ENCODE measurements at regions not wholly inside any gene's neighbourhood (a gene's known extent, or its start where the extent isn't known, plus 50 kb on each side); places are given as distances from the start of the nearest gene placed in this dataset.
"Not testable (repeated sequence)": the region's sequence is repeated elsewhere in the genome, so short reads cannot be mapped to it uniquely, and the experiment has no call there.

DNA sequence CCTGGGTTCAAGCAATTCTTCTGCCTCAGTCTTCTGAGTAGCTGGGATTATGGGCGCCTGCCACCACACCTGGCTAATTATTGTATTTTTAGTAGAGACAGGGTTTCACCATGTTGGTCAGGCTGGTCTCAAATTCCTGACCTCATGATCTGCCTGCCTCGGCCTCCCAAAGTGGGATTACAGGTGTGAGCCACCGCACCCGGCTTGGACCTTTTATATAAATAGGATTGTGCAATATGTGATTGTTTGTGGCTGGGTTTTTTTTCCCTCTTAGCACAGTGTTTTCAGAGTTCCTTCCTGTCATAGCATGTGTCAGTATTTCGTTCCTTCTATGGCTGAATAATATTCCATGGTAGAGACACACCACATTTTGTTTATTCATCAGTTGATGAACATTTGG, 65.8 kb upstream of the VKORC1L1 start:
- not testable (repeated sequence) for DNase-seq

DNA sequence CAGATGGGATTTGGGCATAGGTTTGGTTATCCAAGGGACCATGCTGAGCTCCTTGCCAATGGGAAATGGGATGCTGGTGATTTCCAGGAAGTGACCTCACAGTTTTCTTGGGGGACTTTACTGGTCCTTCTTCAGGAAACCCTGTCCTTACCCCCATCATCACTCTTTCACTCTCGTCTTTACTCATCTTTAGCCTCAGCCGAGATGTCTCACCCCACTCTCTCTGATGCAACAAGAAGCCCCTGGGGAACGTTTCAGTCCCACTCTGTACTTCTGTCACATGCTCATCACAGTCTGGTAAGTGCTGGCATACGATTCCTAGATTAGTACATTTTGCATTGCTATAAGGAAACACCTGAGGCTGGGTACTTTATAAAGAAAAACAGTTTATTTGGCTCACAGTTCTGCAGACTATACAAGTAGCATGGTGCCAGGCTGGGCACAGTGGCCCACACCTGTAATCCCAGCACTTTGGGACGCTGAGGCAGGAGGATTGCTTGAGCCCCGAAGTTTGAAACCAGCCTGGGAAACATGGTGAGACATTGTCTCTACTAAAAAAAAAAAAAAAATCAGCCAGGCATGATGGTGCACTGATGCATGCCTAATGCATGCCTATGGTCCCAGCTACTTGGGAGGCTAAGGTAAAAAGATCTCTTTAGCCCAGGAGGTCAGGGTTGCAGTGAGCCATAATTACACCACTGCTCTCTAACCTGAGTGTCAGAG, 63.5 kb upstream of the VKORC1L1 start:
- no peak for DNase-seq

DNA sequence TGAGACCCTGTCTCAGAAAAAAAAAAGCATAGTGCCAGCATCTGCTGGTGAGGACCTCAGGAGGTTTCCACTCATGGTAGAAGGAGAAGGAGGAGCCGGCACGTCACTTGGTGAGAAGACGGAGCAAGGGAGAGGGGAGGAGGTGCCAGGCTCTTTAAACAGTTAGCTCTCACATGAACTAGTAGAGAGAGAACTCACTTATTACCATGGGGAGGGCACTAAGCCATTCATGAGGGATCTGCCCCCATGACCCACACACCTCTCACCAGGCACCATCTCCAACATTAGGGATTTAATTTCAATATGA, 62.9 kb upstream of the VKORC1L1 start:
- no peak for DNase-seq

DNA sequence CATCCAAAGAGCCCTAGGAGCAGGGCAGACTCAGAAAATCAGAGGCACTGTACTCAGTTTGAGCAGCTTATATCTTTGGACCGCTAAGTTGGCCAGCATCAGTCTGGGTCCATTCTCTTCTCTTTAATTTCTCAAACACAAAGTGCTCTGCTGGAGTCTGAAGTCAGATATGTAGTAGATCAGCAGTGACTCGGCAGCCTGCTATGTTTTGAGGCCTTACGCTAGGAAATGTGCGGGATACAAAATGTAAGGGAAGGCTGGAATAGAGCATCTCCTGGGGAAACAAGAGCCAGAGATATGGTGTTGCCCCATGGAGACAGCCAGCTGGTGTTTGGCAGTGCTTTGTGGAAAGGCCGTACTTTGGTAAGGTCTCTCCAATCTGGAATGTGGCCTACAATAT, 60.6 kb upstream of the VKORC1L1 start:
- DNase-seq, result no peak

- not testable (repeated sequence) for DNase-seq
Observed at GRCh38 chr7:65814556-65815167, 58.2 kb upstream of the VKORC1L1 start.

DNA sequence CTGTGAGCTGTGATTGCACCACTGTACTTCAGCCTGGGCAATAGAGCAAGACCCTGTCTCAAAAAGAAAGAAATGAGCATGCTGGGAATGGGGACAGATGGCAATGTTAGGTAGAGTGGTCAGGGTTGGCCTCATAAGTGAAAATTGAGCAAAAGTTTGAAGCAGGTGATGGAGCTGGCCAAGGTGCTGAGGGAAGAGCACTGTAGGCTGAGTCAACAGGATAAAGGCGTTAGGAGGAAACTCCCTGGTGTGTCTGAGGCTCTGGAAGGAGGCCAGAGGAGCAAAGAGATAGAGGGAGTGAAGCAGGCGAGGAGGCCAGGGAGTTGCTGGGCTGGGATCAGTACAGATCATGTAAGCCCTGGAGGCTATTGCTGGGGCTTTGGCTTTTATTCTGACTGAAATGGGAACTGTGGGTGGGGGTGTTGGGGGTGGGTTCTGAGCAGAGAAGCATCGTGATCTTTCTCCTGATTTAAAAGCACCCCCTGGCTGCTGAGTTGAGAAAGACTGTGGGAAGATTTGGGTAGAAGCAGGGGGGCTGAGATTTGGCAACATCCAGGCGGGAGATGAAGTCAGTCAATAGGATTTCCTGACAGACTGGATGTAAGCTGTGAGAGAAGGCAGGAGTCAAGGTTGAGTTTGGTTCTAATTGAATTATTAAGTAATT, 52.5 kb upstream of the VKORC1L1 start:
- DNase-seq, result no peak

Measured in central memory CD4-positive, alpha-beta T cell (primary cell).